Fibroblast of lung (primary cell): ENCODE measurements at regions not wholly inside any gene's neighbourhood (a gene's known extent, or its start where the extent isn't known, plus 50 kb on each side); places are given as distances from the start of the nearest gene placed in this dataset.

Experiments used
- DNase-seq, 2 donors: peaks; one replicate each; pipeline versions ENCODE4 v3.0.0 to v3.0.0-alpha.2; 2010; ENCODE audit warnings: low read depth in 2 of 2
- H2AFZ ChIP-seq: 2 replicates; pipeline ENCODE4 v1.5.1; 2012; ENCODE audit warnings: low read length, control low read depth, inconsistent platforms
- H3K27ac ChIP-seq: 2 replicates; pipeline ENCODE4 v1.5.1; 2011; ENCODE audit warnings: low read length, control low read depth; ENCODE audit not compliant: insufficient read depth
- H3K27me3 ChIP-seq: 2 replicates; pipeline ENCODE4 v1.5.1; 2011; ENCODE audit warnings: mild to moderate bottlenecking, low read length; ENCODE audit not compliant: control insufficient read depth, insufficient read depth
- H3K36me3 ChIP-seq: 2 replicates; pipeline ENCODE4 v1.5.1; 2011; ENCODE audit warnings: low read length; ENCODE audit not compliant: control insufficient read depth, insufficient read depth
- H3K4me1 ChIP-seq: 2 replicates; pipeline ENCODE4 v1.5.1; 2011; ENCODE audit warnings: low read length; ENCODE audit not compliant: control insufficient read depth, insufficient read depth; ENCODE audit errors: extremely low read depth
- H3K4me2 ChIP-seq: 2 replicates; pipeline ENCODE4 v1.5.1; 2011; ENCODE audit warnings: low read length, control low read depth; ENCODE audit not compliant: insufficient read depth; ENCODE audit errors: extremely low read depth
- H3K4me3 ChIP-seq, 4 experiments: fragments of 200-600 bp in 1 of 4; sonication (generic) in 1 of 4; replicated peaks in 1 of 4; 2 replicates each; pipeline ENCODE4 v1.5.1; 2011 to 2016; ENCODE audit warnings: low read length in 4 of 4, low read depth in 3 of 4, mild to moderate bottlenecking in 3 of 4, control low read depth in 2 of 4, inconsistent platforms in 1 of 4, mixed read lengths in 1 of 4; ENCODE audit not compliant: insufficient read depth in 1 of 4; ENCODE audit errors: control extremely low read depth in 1 of 4
- H3K79me2 ChIP-seq: 2 replicates; pipeline ENCODE4 v1.5.1; 2012; ENCODE audit warnings: mild to moderate bottlenecking, low read length, inconsistent platforms; ENCODE audit not compliant: control insufficient read depth, insufficient read depth
- H3K9ac ChIP-seq: 2 replicates; pipeline ENCODE4 v1.5.1; 2011; ENCODE audit warnings: mild to moderate bottlenecking, low read length, control low read depth; ENCODE audit not compliant: insufficient read depth
- H3K9me3 ChIP-seq: 2 replicates; pipeline ENCODE4 v1.5.1; 2012; ENCODE audit warnings: low read depth, low read length; ENCODE audit not compliant: control insufficient read depth, insufficient read depth
- H4K20me1 ChIP-seq: 2 replicates; pipeline ENCODE4 v1.5.1; 2011; ENCODE audit warnings: low read length; ENCODE audit not compliant: control insufficient read depth, insufficient read depth; ENCODE audit errors: extremely low read depth
- EZH2 ChIP-seq: IDR thresholded peaks from 2 replicates; pipeline ENCODE4 v1.5.1; 2012; ENCODE audit warnings: low read length, control low read depth, mild to moderate bottlenecking; ENCODE audit errors: missing control alignments
- TF ChIP-seq, protein P1 (sequence below), 2 donors: IDR thresholded peaks in 1 of 2; conservative IDR thresholded peaks in 1 of 2; 1 replicate in 1 of 2; 2 replicates in 1 of 2; pipeline ENCODE4 v1.5.1; 2011 to 2012; ENCODE audit warnings: low read length in 2 of 2, control low read depth in 1 of 2, inconsistent platforms in 1 of 2, low read depth in 1 of 2, mild to moderate bottlenecking in 1 of 2

DNA sequence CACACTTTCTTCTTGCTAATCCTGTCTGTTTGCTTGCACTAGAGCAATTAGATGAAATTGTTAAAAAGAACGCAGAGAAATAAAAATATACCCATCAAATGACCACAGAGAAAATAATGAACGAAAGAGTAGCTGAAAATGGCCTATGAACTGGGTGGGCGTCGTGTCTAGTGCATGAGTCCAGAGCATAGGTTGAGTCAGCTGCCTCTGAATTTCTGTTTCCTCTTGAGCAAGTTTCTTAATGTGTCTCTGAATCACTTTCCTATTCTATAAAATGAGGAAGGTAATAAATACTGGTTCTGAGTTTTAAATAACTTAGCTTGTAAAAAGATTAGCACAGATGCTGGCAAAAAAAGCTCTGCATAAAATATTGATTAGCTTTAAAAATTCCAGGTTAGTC is 75.0 kb downstream of the POM121L12 start:
- DNase-seq, result peak in 1 of 2 donors; percentile 46

DNA sequence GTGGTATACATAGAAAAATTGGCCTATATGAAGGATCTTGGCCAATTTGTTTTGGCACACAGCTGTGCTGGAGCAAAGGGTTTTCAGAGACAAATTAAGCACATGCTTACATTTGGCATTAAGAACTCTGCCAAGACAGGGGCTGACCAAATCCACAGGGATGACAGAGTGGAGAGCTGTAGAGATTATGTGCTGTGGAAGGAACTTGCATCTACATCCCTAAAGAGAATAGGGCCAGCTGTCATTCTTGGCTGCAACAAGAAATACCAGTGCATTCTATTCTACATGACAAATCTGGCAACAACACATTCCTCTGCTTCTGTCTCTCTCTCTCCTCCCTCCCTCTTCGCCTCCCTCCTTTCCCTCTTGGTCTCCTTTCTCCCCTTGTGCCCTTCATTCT is 75.6 kb downstream of the POM121L12 start:
- peak in 1 of 2 donors; percentile 86 for DNase-seq
- H3K36me3 ChIP-seq, result no peaks in the 10 kb centered on the region
- H3K27me3 ChIP-seq, result no peaks in the 10 kb centered on the region

More for the DNA sequence above, 75.0 kb downstream of the POM121L12 start:
- no peak overlapping the region for H3K4me3 ChIP-seq
- no peaks in the 10 kb centered on the region for H3K79me2 ChIP-seq
- H4K20me1 ChIP-seq, result no peaks in the 10 kb centered on the region
- H3K27ac ChIP-seq, result no peak overlapping the region
- H3K9ac ChIP-seq, result no peak overlapping the region
- no peaks in the 10 kb centered on the region for H3K36me3 ChIP-seq
- TF ChIP-seq, protein P1, sequence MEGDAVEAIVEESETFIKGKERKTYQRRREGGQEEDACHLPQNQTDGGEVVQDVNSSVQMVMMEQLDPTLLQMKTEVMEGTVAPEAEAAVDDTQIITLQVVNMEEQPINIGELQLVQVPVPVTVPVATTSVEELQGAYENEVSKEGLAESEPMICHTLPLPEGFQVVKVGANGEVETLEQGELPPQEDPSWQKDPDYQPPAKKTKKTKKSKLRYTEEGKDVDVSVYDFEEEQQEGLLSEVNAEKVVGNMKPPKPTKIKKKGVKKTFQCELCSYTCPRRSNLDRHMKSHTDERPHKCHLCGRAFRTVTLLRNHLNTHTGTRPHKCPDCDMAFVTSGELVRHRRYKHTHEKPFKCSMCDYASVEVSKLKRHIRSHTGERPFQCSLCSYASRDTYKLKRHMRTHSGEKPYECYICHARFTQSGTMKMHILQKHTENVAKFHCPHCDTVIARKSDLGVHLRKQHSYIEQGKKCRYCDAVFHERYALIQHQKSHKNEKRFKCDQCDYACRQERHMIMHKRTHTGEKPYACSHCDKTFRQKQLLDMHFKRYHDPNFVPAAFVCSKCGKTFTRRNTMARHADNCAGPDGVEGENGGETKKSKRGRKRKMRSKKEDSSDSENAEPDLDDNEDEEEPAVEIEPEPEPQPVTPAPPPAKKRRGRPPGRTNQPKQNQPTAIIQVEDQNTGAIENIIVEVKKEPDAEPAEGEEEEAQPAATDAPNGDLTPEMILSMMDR (conservative IDR thresholded peaks at IDR 0.05 in 1 of 2, IDR thresholded peaks at IDR 0.05 in 1 of 2; ENCODE audit: low read depth in 1 of 2, low read length in 2 of 2), result no peak
- no peak for TF ChIP-seq EZH2
- H3K9me3 ChIP-seq, result no peaks in the 10 kb centered on the region
- H3K4me1 ChIP-seq, result no peaks in the 10 kb centered on the region
- no peak overlapping the region for H2AFZ ChIP-seq
- no peak overlapping the region for H3K4me2 ChIP-seq
- H3K27me3 ChIP-seq, result no peaks in the 10 kb centered on the region

DNA sequence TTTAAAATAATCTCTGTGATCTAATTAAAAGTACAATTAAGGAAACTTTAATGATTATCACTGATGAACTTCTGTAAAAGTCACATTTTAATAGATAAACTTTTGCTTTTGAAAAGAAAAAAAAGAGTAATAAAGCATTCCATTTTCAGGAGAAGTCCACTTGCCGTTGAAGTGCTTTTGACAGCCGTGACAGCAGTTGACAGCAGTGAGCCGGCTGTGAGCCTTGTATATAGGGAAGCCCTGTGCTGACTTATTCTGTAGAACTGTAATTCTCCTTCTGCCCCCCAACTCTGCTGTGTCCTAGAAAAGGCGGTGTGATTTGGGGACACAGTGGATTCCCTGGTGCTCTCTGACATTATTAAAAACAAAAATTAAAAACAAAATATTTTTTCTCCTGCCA is 78.0 kb downstream of the POM121L12 start:
- H4K20me1 ChIP-seq, result no peaks in the 10 kb centered on the region
- no peak overlapping the region for H3K9ac ChIP-seq
- no peaks in the 10 kb centered on the region for H3K36me3 ChIP-seq
- H3K4me2 ChIP-seq, result no peak overlapping the region
- H3K4me1 ChIP-seq, result no peaks in the 10 kb centered on the region
- no peaks in the 10 kb centered on the region for H3K79me2 ChIP-seq
- H3K27ac ChIP-seq, result no peak overlapping the region
- H3K27me3 ChIP-seq, result no peaks in the 10 kb centered on the region
- no peaks in the 10 kb centered on the region for H3K9me3 ChIP-seq
- TF ChIP-seq, protein P1 (conservative IDR thresholded peaks at IDR 0.05 in 1 of 2, IDR thresholded peaks at IDR 0.05 in 1 of 2; ENCODE audit: low read depth in 1 of 2, low read length in 2 of 2), result no peak
- TF ChIP-seq EZH2, result no peak
- no peak for DNase-seq
- no peak overlapping the region for H3K4me3 ChIP-seq
- H2AFZ ChIP-seq, result no peak overlapping the region

More for the DNA sequence above, 75.6 kb downstream of the POM121L12 start:
- Histone ChIP-seq H3K9me3 (no peaks in the 10 kb centered on the region), H3K4me2 (no peak overlapping the region), H3K27ac (no peak overlapping the region), H3K4me3 (no peak overlapping the region), H4K20me1 (no peaks in the 10 kb centered on the region), H2AFZ (no peak overlapping the region), H3K79me2 (no peaks in the 10 kb centered on the region), H3K4me1 (no peaks in the 10 kb centered on the region), H3K9ac (no peak overlapping the region)
- TF ChIP-seq, protein P1 (conservative IDR thresholded peaks at IDR 0.05 in 1 of 2, IDR thresholded peaks at IDR 0.05 in 1 of 2; ENCODE audit: low read depth in 1 of 2, low read length in 2 of 2), result no peak
- TF ChIP-seq EZH2, result no peak
